IMR-90 (cell line): ENCODE measurements at regions not wholly inside any gene's neighbourhood (a gene's known extent, or its start where the extent isn't known, plus 50 kb on each side); places are given as distances from the start of the nearest gene placed in this dataset.

Experiments used
- CEBPB ChIP-seq: IDR thresholded peaks from 2 replicates; pipeline ENCODE4 v1.6.1; 2012; ENCODE audit warnings: low read depth, low read length, improper control_type of control experiment
- MAFK ChIP-seq: IDR thresholded peaks from 2 replicates; pipeline ENCODE4 v1.6.1; 2012; ENCODE audit warnings: low read depth, low read length, improper control_type of control experiment
- RFX5 ChIP-seq: IDR thresholded peaks from 2 replicates; pipeline ENCODE4 v1.8.0; 2012; ENCODE audit warnings: low read depth, mild to moderate bottlenecking, low read length, moderate library complexity
- TF ChIP-seq, protein P1 (sequence below): conservative IDR thresholded peaks from 2 replicates; pipeline ENCODE4 v1.5.1; 2012; ENCODE audit warnings: mild to moderate bottlenecking, low read depth, low read length, improper control_type of control experiment

- TF ChIP-seq, protein P1, sequence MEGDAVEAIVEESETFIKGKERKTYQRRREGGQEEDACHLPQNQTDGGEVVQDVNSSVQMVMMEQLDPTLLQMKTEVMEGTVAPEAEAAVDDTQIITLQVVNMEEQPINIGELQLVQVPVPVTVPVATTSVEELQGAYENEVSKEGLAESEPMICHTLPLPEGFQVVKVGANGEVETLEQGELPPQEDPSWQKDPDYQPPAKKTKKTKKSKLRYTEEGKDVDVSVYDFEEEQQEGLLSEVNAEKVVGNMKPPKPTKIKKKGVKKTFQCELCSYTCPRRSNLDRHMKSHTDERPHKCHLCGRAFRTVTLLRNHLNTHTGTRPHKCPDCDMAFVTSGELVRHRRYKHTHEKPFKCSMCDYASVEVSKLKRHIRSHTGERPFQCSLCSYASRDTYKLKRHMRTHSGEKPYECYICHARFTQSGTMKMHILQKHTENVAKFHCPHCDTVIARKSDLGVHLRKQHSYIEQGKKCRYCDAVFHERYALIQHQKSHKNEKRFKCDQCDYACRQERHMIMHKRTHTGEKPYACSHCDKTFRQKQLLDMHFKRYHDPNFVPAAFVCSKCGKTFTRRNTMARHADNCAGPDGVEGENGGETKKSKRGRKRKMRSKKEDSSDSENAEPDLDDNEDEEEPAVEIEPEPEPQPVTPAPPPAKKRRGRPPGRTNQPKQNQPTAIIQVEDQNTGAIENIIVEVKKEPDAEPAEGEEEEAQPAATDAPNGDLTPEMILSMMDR: no peak
- TF ChIP-seq CEBPB (no peak), MAFK (no peak), RFX5 (no peak)
Observed at GRCh38 chr5:42923710-42924109, 112.0 kb upstream of the SELENOP start.
